GM21528 (cell line): ENCODE measurements at regions not wholly inside any gene's neighbourhood (a gene's known extent, or its start where the extent isn't known, plus 50 kb on each side); places are given as distances from the start of the nearest gene placed in this dataset.
A peak's percentile ranks its signal among the peaks of the same experiment; 100 is the strongest.

Experiments used
- ATAC-seq: cut with Tn5 transposase; IDR thresholded peaks from one replicate; pipeline ENCODE4 v1.9.1; 2021; ENCODE audit warnings: mild to moderate bottlenecking, moderate library complexity; ENCODE audit not compliant: unreplicated experiment, low FRiP score

DNA sequence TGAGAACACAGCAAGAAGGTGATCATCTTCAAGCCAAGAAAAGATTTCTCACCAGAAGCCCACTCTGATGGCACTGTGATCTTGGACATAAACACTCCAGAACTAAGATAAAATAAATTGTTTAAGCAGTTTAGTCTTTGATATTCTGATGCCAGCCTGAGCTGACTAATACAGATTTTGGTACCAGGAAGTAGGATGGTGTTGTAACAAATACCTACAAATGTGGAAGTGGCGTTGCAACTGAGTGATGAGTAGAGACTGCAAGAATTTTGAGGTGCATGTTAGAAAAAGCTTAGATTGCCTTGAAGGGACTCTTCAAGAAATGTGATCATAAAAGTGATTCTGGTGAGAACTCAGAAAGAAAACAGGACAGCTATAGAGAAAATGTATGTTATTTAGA is 592.4 kb upstream of the DAB2 start:
- no peak for ATAC-seq

DNA sequence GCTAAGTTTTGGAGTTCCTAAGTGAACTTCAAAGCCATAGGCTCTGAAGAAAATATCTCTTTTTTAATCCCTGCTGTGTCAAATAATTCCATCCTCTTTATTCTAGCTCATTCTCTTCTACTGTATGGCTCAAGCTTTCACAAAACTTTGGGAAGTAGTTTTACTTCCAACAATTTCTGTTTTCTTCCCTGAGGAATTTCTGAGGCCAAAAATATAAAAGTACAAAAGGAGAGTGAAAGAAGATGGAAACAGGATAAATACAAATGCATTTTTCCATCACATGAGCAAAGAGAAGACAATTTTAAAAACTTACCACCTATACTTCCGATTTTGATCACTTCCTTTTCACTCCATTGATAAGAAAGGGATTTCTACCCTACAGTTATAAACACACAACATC is 585.7 kb upstream of the DAB2 start:
- ATAC-seq, result no peak

DNA sequence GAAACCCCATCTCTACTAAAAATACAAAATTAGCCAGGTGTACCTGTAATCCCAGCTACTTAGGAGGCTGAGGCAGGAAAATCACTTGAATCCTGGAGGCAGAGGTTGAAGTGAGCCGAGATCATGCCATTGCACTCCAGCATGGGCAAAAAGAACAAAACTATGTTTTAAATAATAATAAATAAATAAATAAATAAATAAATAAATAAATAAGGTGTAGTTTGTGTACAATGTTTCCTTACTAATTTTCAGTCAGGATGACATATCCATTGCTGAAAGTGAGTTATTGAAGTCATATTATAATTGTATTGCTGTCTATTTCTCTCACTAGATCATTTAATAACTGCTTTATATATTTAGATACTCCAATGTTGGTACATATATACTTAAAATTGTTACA is 581.5 kb upstream of the DAB2 start:
- no peak for ATAC-seq

DNA sequence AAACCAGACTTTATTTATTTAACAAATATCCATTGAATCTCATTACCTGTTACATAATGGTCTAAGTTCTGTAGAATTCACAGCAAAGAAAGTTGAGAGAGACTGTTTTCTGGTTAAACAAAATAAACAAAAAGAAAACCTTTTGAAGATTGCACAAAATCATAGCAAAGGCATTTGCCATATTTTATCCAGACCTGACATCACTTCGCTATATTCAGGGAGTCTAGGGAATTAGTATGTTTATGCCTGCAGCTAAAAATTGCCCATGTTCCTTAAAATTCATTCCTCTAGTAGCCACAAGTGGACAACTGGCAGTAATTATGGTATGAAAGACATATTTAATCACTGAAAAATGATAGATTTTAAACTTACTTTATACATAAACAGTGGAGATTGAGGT is 577.0 kb upstream of the DAB2 start:
- no peak for ATAC-seq

DNA sequence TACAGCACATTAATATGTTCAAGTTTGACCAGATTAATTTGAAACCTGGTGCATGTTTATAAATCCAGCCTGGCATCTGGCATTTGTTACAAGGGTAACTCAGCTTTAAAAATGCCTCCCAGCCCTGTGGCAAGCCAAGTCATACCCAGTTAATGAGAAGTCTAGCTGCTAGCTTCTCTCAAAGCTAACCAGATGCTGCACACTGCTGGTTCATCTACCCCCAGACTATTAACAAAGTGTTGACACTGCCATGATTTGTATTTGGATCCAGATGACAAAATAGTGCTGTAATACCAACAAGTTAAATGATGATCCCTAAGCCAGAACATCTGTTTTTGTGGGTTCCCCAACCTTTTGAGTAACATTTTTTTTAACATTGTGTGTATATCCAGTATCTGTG is 573.7 kb upstream of the DAB2 start:
- no peak for ATAC-seq

DNA sequence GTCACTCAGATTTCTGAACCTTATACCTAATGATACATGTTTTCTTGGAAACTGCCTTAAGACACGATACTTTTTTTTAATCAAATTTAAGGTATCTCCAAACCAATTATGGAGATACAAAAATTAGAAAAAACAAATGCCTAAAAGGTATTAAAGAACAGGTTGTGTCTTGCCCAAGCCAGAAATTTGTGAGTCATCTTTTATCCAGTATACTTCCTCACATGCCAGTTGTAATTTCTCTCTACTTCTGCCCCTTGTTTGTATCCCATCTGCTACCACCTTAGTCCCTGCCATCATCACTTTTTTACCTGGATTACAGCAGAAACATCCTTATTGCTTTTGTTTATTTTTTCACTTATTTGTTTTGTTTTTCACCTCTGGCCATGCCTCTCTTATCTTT is 571.2 kb upstream of the DAB2 start:
- ATAC-seq, result no peak

DNA sequence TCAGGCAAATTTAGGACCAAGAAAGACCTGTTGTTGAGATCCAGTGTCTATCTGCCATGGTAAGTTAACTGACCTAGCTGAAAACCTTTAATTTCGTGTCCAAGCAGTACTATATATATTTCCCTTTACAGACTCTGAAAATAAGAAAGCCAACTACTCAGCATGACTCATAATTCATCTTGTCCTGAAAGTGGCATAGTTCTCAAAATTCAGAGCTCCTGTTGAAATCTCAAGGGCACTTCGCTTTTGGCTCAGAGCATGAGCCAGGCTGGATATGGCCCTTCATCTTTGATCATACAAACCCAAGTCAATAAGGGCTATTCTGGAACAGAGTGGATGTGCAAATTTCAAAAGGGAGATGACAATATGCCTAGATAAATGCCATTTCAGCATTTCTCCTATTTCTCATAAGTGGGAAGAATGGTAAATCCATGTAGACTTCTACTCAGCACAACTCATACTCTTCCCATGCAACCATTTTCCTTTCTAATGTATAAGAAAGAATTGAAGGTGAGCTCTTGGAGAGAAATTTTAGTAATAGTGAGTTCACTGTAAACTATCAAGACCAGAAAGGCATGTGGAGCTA is 567.9 kb upstream of the DAB2 start:
- no peak for ATAC-seq

DNA sequence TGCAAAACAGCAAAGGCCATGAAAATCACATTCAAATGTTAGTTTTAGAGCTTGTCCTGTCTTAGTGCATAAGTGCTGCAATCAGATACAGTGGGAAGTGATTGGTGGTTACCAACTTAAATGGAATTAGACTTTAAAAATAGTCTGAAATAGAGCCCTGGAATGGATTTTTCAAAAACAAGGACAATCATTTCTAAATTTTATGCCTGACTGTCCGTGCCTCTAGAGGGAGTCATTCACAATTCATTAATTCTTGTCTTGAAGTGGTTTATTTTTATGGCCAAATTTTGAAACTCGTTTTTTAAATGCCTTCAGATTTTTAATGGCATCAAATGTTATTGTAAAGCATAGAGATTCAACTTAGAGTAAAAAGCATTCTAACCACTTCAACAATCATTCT is 561.8 kb upstream of the DAB2 start:
- ATAC-seq, result no peak

DNA sequence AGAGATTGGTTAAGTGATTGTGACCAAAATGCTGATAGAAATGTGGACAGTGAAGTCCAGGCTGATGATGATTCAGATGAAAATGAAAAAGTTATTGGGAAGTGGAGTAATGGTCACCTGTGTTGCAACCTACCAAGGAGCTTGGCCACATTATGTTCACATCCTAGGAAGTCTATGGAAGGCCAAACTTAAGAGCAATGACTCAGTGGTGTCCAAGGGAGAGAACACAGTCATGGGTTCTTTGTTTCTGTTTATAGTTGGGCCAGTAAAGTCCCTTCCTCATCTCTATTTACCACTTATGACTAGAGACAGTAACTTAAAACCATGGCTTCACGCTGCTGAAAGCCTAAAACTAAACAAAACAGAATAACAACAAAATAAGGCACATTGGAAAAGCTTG is 555.3 kb upstream of the DAB2 start:
- ATAC-seq, result no peak

DNA sequence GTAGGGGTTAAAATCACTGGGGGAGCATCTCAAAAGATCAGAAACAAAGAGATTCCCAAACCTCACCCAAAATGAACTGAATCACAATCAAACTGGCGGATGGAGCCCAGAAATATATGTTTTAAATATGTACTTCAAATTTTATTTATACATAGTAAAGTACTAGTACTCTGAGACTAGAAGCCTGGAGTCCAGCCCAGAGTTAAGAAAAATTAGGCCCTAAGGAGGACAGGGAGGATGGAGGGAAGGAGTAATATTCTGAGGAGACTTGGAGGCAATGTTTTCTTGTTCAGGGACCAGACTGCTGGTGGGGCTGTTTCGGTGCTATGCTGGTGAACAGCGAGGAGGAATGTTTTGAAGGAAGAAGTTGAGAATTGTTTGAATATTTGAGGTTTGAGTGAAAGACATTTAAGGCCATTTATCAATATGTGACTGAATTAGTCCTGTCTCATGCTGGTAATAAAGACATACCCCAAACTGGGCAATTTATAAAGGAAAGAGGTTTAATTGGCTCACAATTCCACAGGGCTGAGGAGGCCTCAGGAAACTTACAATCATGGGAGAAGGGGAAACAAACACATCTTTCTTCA is 552.4 kb upstream of the DAB2 start:
- no peak for ATAC-seq

DNA sequence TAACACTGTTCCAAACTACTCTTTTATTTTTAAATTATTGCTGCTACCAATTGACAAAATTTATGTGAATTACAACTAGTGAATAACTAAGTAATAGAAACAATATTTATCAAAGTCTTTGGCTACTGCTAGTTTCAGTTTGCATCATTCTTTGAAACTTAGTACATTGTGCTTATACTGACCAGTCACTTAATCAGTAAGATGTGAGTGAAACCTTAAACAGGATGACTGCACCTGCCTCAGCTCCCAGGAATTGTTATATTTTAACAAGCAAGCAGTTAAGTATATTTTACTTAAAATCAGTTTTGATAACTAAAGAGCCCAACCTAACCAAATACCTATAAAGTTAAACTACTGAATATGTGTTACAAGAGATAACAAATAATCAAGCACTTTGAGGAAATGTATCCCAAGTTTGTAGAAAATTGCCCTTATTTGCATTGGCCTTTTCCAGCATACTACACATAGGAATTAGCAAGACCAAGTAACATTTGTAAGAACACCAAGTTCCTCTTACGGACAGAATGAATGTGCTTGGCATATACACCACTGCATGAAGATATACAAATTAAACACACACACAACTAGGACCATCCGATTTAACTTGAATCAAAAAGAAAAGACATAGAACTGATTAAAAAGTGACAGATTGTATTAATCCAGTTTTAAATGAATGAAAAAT is 545.5 kb upstream of the DAB2 start:
- ATAC-seq, result no peak

DNA sequence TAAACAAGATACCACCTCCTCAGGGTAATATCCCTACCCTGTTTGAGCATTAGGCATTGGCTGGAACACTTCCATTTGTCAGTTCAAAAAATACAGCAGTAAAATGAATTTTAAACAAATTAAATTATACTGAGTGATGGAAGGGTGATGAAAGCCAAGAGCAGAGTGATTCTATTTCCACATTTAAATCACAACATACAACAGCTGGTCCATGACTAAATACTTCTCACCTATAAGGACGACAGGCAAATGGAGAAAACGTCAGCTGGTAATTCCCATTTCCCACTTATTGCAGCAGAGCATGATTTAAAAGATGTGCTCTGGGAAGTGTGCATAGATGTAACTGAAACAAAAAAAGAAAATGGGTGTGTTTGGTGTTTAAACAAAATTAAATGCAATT is 543.6 kb upstream of the DAB2 start:
- no peak for ATAC-seq

DNA sequence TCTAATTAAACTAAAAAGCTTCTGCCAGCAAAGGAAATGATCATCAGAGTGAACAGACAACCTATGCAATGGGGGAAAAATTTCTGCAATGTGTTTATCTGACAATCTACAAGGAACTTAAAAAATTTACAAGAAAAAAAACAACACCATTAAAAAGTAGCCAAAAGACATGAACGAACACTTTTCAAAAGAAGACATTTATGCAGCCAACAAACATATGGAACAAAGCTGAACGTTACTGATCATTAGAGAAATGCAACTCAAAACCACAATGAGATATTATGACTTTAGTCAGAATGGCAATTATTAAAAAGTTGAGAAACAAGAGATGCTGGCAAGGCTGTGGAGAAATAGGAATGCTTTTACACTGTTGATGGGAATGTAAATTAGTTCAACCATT is 530.4 kb upstream of the DAB2 start:
- no peak for ATAC-seq

DNA sequence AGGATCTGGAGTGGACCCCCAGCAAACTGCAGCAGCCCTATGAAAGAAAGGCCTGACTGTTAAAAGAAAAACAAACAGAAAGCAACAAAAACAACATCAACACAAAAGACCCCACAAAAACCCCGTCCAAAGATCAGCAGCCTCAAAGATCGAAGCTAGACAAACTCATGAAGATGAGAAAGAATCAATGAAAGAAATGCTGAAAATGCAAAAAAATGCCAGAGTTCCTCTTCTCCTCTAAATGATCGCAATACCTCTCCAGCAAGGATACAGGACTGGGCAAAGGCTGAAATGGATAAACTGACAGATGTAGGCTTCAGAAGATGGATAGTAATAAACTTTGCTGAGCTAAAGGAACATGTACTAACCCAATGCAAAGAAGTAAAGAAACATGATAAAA is 526.3 kb upstream of the DAB2 start:
- no peak for ATAC-seq

DNA sequence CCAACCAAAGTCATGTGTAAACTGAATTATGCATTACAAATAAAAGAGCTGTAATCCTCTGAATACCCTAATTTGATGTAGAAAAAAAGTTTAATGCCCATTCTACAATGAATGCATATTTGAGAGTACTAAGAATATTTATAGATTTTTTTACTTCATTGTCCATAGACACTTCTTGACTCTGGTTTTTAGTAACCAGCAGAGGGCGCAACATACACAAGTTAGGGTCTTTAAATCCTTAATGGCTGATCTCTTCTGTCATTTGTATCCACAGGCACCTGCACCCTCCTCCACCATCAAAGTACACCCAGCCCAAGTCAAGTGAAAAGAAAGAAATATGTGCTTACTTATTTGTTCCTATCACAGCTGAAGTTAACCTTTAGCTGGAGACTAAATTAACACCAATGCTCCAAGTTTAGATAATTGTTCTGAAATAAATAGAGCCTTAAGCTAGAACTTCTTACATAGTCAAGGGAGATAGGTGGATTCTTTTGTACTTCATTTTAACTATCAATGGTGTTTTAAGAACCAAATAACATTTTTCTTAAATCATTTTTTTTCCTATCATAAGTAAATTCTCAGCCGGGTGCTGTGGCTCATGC is 524.2 kb upstream of the DAB2 start:
- ATAC-seq, result peak; percentile 78

DNA sequence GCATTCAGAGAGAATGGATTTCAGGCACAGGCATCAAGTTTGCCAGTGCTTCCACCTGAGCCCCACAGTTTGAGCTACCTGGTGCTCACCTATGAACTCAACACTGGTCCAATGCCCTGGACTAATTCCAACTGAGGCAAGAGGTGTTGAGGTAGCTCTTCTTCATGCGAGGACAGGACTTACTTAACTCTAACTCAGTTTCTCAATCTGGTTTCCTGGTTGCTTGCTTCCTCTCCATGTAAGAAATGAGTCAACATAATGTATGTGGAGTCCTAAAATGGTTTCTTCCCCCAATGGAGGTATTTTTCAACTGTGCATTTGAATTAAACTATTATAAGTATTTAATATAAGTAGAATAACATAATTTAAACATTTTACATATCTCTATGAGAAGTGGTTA is 523.6 kb upstream of the DAB2 start:
- ATAC-seq, result no peak

DNA sequence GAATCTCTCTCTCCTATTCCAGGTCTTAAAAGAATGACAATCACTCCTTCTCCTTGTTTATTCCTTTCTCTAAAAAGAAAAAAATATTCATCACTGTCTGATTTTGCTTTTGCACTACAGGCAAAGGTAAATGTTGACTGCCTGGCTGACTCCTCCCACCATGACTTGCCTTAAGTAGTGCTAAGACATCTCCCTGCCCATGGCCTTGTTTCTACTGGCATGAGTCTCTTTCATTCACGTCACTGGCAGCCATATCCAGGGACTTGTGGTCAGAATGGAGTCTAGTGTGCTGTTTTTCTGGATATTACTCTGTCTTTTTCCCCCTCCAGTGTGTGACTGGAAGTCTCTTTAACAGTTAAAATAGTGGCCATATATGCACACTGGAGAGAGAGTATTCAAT is 522.9 kb upstream of the DAB2 start:
- no peak for ATAC-seq

DNA sequence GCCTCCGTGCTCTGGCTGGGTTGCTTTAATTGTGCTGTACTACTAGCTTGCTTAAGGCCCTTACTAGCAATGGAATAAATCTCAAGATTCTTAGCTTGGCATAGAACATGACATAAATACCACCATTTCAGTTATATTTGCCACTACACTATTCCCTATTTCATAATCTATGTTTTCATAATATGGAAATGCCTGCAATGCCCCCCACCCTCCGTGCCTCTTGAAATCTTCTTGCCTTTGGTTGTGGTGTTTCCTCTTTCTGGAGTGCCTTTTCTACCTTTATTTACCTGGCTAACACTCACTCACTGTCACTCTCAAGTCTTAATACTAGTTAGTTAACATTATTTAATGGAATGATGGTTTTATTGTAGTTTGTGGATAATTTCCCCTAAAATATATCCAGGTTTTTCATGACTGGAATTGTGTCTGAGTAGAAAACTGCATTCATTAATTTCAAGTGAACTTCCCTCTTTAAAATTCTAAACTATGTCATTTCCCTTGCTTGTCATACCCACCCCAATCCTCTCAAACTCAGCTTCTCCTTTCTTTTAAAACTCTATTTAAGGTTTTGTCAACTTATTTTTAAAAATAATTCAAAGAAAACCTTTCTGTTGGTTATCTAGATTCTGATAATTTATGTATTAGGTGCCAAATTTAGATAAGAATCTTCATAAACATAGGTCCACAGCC is 521.7 kb upstream of the DAB2 start:
- ATAC-seq, result no peak

DNA sequence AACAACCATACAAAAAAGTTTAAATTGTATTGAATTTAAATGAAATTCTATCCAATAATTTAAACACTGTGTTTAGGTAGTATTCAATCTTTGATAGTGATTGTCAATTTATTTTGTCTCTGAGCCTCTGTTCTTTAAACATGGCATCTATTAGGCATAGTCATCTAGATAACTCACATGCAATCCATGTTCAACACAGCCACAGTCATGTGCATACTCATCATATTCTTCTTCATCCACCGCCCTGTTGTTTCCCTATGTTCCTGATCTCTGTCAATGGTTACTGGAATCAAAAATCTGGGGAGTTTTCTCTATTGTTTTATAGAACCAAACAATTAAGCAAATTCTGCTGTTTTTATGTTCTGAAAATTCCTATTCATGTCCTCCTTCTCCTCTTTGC is 521.1 kb upstream of the DAB2 start:
- ATAC-seq, result no peak

DNA sequence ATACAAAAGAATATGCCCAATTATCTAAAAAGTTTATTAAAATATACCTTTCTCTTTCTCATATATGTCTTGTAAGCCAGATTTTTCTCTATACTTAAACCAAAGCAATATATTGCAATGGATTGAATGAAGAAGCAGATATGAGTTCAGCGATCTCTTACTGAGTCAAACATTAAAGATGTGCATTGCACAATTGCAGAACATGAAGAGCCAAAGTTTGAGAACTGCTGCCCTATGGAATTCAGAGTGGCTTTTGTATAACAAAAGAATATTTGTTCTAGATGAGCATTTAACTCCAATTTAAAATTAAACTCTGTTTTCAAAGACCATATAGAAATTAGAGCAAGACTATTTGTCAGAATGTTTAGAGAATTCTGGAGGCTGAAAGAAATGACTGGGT is 519.0 kb upstream of the DAB2 start:
- ATAC-seq, result no peak

DNA sequence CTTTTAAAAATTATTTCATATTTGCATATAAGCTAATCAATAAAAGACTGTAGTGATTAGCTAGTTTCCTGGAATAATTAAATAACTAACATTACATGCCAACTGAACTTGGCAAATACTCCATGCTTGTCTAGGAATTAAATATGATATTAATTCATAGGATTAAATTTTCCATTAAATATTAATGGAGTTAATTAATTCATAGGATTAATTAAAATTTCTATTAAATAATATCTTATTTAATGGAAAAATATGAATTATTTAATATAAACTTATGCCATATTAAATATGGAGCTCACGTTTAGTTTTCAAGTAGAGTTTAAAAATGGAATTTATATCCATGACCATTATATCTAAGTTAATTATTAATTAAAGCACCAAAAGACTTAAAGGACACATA is 517.8 kb upstream of the DAB2 start:
- no peak for ATAC-seq
